ENCODE measurements at regions not wholly inside any gene's neighbourhood (a gene's known extent, or its start where the extent isn't known, plus 50 kb on each side); places are given as distances from the start of the nearest gene placed in this dataset.

- no peak overlapping the region for H3K18ac ChIP-seq (ENCODE audit: low read length)
- H2AK5ac ChIP-seq (ENCODE audit: low read length), result no peak overlapping the region
- H3K4me3 ChIP-seq (ENCODE audit: low read length), result no peak overlapping the region
- no peak overlapping the region for H2BK5ac ChIP-seq (ENCODE audit: low read length)
- H3K27me3 ChIP-seq (ENCODE audit: insufficient read depth, low read length, poor library complexity), result no peaks in the 10 kb centered on the region
- H3K4ac ChIP-seq (ENCODE audit: low read depth, low read length), result no peak overlapping the region
- WGBS (ENCODE audit: extremely low coverage, insufficient coverage, low lambda C conversion rate), result no CpG with 5 or more reads among the region's 7 CpGs
- no peak overlapping the region for H3K27ac ChIP-seq (ENCODE audit: low read depth, low read length)
- H2BK120ac ChIP-seq (ENCODE audit: low read depth, low read length), result no peak overlapping the region
- H3K79me1 ChIP-seq (ENCODE audit: low read length), result no peaks in the 10 kb centered on the region
- no peak overlapping the region for H3K56ac ChIP-seq (ENCODE audit: low read length)
- DNase-seq, result no peak
- no peaks in the 10 kb centered on the region for H3K4me1 ChIP-seq (ENCODE audit: control insufficient read depth, low read depth, low read length)
- H3K36me3 ChIP-seq (ENCODE audit: control insufficient read depth, insufficient read depth, low read length), result no peaks in the 10 kb centered on the region
- no peak overlapping the region for H3K23ac ChIP-seq (ENCODE audit: low read length)
- no peak overlapping the region for H3K9ac ChIP-seq (ENCODE audit: low read length)
- no peak overlapping the region for H3K4me2 ChIP-seq (ENCODE audit: low read length)
- H3K79me2 ChIP-seq (ENCODE audit: control insufficient read depth, insufficient read depth, low read length), result no peaks in the 10 kb centered on the region
- no peak overlapping the region for H2BK15ac ChIP-seq (replicated peaks; ENCODE audit: low read depth)
- no peak overlapping the region for H4K8ac ChIP-seq (ENCODE audit: low read depth, low read length)
- no peak overlapping the region for H4K5ac ChIP-seq (ENCODE audit: low read length)
These were observed 135.2 kb upstream of the SLC6A11 start for GRCh38 chr3:10680796-10681195.

- Histone ChIP-seq H3K23ac (ENCODE audit: low read length) (no peak overlapping the region), H3K9ac (ENCODE audit: low read length) (no peak overlapping the region), H3K36me3 (ENCODE audit: control insufficient read depth, insufficient read depth, low read length) (no peaks in the 10 kb centered on the region), H3K18ac (ENCODE audit: low read length) (no peak overlapping the region), H3K56ac (ENCODE audit: low read length) (no peak overlapping the region), H4K8ac (ENCODE audit: low read depth, low read length) (no peak overlapping the region), H3K4me2 (ENCODE audit: low read length) (no peak overlapping the region), H3K4ac (ENCODE audit: low read depth, low read length) (no peak overlapping the region), H3K27me3 (ENCODE audit: insufficient read depth, low read length, poor library complexity) (no peaks in the 10 kb centered on the region), H3K79me2 (ENCODE audit: control insufficient read depth, insufficient read depth, low read length) (no peaks in the 10 kb centered on the region), H2BK120ac (ENCODE audit: low read depth, low read length) (no peak overlapping the region), H2BK15ac (replicated peaks; ENCODE audit: low read depth) (no peak overlapping the region), H3K27ac (ENCODE audit: low read depth, low read length) (no peak overlapping the region), H3K4me1 (ENCODE audit: control insufficient read depth, low read depth, low read length) (no peaks in the 10 kb centered on the region), H4K5ac (ENCODE audit: low read length) (no peak overlapping the region), H2AK5ac (ENCODE audit: low read length) (no peak overlapping the region), H3K4me3 (ENCODE audit: low read length) (no peak overlapping the region), H3K79me1 (ENCODE audit: low read length) (no peaks in the 10 kb centered on the region), H2BK5ac (ENCODE audit: low read length) (no peak overlapping the region)
- no peak for DNase-seq
- no CpG with 5 or more reads among the region's 4 CpGs for WGBS (ENCODE audit: extremely low coverage, insufficient coverage, low lambda C conversion rate)
These were observed 133.3 kb upstream of the SLC6A11 start for GRCh38 chr3:10682692-10683091.

- no peak overlapping the region for H3K4ac ChIP-seq (ENCODE audit: low read depth, low read length)
- no peak overlapping the region for H3K18ac ChIP-seq (ENCODE audit: low read length)
- no peak overlapping the region for H3K4me3 ChIP-seq (ENCODE audit: low read length)
- H3K23ac ChIP-seq (ENCODE audit: low read length), result no peak overlapping the region
- no peak overlapping the region for H3K9ac ChIP-seq (ENCODE audit: low read length)
- no peak overlapping the region for H2BK15ac ChIP-seq (replicated peaks; ENCODE audit: low read depth)
- DNase-seq, result no peak
- no peaks in the 10 kb centered on the region for H3K36me3 ChIP-seq (ENCODE audit: control insufficient read depth, insufficient read depth, low read length)
- no peaks in the 10 kb centered on the region for H3K4me1 ChIP-seq (ENCODE audit: control insufficient read depth, low read depth, low read length)
- WGBS (ENCODE audit: extremely low coverage, insufficient coverage, low lambda C conversion rate), result no CpG with 5 or more reads among the region's 1 CpG
- H3K27me3 ChIP-seq (ENCODE audit: insufficient read depth, low read length, poor library complexity), result no peaks in the 10 kb centered on the region
- no peak overlapping the region for H2AK5ac ChIP-seq (ENCODE audit: low read length)
- H4K5ac ChIP-seq (ENCODE audit: low read length), result no peak overlapping the region
- no peak overlapping the region for H3K4me2 ChIP-seq (ENCODE audit: low read length)
- H3K79me2 ChIP-seq (ENCODE audit: control insufficient read depth, insufficient read depth, low read length), result no peaks in the 10 kb centered on the region
- no peak overlapping the region for H4K8ac ChIP-seq (ENCODE audit: low read depth, low read length)
- H2BK120ac ChIP-seq (ENCODE audit: low read depth, low read length), result no peak overlapping the region
- no peak overlapping the region for H3K27ac ChIP-seq (ENCODE audit: low read depth, low read length)
- H2BK5ac ChIP-seq (ENCODE audit: low read length), result no peak overlapping the region
- H3K79me1 ChIP-seq (ENCODE audit: low read length), result no peaks in the 10 kb centered on the region
- H3K56ac ChIP-seq (ENCODE audit: low read length), result no peak overlapping the region
These were observed 132.9 kb upstream of the SLC6A11 start for GRCh38 chr3:10683106-10683505.

DNA sequence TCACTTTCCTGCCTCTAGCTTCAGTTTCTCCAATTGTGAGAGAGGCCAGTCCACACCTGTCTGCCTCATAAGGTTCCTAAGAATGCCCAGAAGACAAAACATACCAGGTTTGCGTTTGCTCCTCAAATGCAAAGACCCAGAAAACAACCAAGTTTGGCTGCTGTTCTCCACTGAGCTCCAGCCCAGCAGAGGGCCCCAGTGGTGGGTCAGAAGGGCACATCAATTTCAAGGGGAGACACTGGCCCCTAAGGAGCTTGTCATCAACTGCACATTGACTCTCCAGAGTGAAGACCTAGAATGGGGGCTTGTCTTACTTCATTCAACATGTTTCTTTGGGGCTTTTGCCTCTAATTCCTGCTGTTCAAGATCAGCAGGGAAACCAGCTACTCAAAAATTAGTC is 127.9 kb upstream of the SLC6A11 start:
- Histone ChIP-seq H3K56ac (ENCODE audit: low read length) (no peak overlapping the region), H2BK15ac (replicated peaks; ENCODE audit: low read depth) (no peak overlapping the region), H3K9ac (ENCODE audit: low read length) (no peak overlapping the region), H3K18ac (ENCODE audit: low read length) (no peak overlapping the region), H3K4me3 (ENCODE audit: low read length) (no peak overlapping the region), H3K4me2 (ENCODE audit: low read length) (no peak overlapping the region), H2BK120ac (ENCODE audit: low read depth, low read length) (no peak overlapping the region), H3K27me3 (ENCODE audit: insufficient read depth, low read length, poor library complexity) (no peaks in the 10 kb centered on the region), H4K5ac (ENCODE audit: low read length) (no peak overlapping the region), H3K4ac (ENCODE audit: low read depth, low read length) (no peak overlapping the region), H3K4me1 (ENCODE audit: control insufficient read depth, low read depth, low read length) (no peaks in the 10 kb centered on the region), H3K27ac (ENCODE audit: low read depth, low read length) (no peak overlapping the region), H2AK5ac (ENCODE audit: low read length) (no peak overlapping the region), H3K79me1 (ENCODE audit: low read length) (no peaks in the 10 kb centered on the region), H2BK5ac (ENCODE audit: low read length) (no peak overlapping the region), H3K36me3 (ENCODE audit: control insufficient read depth, insufficient read depth, low read length) (no peaks in the 10 kb centered on the region), H4K8ac (ENCODE audit: low read depth, low read length) (no peak overlapping the region), H3K79me2 (ENCODE audit: control insufficient read depth, insufficient read depth, low read length) (no peaks in the 10 kb centered on the region), H3K23ac (ENCODE audit: low read length) (no peak overlapping the region)
- WGBS (ENCODE audit: extremely low coverage, insufficient coverage, low lambda C conversion rate), result no CpG with 5 or more reads among the region's 1 CpG
- peak; percentile 43 for DNase-seq

DNA sequence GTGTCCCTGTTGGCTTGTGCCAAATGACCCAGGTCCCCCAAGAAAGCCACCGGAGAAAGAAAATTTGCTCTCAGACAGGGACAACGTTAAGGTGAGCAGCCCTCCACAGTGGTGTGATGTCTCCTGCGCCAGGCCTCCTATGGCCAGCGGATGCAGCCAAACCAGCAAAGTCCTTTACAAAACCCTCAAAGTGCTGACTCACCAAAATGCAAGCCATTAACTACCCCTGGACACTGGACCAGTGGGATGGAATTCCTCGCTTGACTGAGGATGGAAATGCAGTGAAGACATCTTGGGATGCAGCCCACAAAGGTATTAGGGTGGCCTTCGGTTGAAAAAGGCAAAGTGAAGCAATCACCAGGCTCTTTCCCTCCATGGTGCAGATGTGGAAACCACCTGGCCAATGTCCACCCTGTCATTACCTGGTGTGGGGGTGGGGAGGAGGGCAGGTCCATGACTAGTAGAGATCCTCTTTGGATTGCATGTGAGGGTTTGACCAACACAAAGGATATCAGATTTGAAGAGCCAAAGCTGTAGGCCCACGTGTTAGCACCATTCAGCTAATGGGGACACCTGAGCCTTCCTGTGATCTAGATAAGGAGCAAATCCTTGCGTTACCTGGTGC is 127.4 kb upstream of the SLC6A11 start:
- Histone ChIP-seq H2AK5ac (ENCODE audit: low read length) (no peak overlapping the region), H4K8ac (ENCODE audit: low read depth, low read length) (no peak overlapping the region), H2BK15ac (replicated peaks; ENCODE audit: low read depth) (no peak overlapping the region), H3K9ac (ENCODE audit: low read length) (no peak overlapping the region), H4K5ac (ENCODE audit: low read length) (no peak overlapping the region), H3K56ac (ENCODE audit: low read length) (no peak overlapping the region), H2BK5ac (ENCODE audit: low read length) (no peak overlapping the region), H3K27ac (ENCODE audit: low read depth, low read length) (no peak overlapping the region), H3K27me3 (ENCODE audit: insufficient read depth, low read length, poor library complexity) (no peaks in the 10 kb centered on the region), H3K4me2 (ENCODE audit: low read length) (no peak overlapping the region), H3K4ac (ENCODE audit: low read depth, low read length) (no peak overlapping the region), H3K36me3 (ENCODE audit: control insufficient read depth, insufficient read depth, low read length) (no peaks in the 10 kb centered on the region), H3K79me2 (ENCODE audit: control insufficient read depth, insufficient read depth, low read length) (no peaks in the 10 kb centered on the region), H3K18ac (ENCODE audit: low read length) (no peak overlapping the region), H2BK120ac (ENCODE audit: low read depth, low read length) (no peak overlapping the region), H3K79me1 (ENCODE audit: low read length) (no peaks in the 10 kb centered on the region), H3K4me3 (ENCODE audit: low read length) (no peak overlapping the region), H3K4me1 (ENCODE audit: control insufficient read depth, low read depth, low read length) (no peaks in the 10 kb centered on the region), H3K23ac (ENCODE audit: low read length) (no peak overlapping the region)
- WGBS (ENCODE audit: extremely low coverage, insufficient coverage, low lambda C conversion rate), result no CpG with 5 or more reads among the region's 8 CpGs
- DNase-seq, result no peak

DNA sequence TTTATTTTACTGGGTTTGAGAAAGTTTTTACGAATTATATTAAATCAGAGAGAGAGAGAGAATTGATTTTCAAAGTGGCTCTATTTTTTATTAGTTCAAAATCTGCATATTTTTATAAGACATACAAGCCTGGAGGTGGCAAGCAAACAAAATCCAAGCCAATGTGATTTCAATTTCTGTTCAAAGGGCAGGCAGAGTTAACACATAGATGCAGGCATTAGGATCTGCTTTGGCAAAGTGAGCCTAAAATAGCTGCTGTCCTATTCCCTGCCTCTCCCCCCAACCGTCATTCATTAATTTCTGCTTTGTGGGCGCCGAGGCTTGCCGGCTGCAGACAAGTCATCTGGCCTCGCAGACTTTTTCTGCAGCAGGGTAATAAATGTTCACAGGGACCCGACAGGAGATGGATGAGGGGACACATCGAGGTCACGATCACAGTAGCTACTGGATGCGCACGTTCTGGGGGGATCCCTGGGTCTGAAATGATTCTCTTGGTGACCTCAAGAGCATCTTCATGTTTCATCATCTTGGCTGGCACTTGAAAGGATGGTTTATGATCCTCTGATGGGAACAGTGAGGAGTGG is 123.9 kb upstream of the SLC6A11 start:
- H3K79me2 ChIP-seq (ENCODE audit: control insufficient read depth, insufficient read depth, low read length), result no peaks in the 10 kb centered on the region
- H3K36me3 ChIP-seq (ENCODE audit: control insufficient read depth, insufficient read depth, low read length), result no peaks in the 10 kb centered on the region
- H3K27ac ChIP-seq (ENCODE audit: low read depth, low read length), result no peak overlapping the region
- H3K23ac ChIP-seq (ENCODE audit: low read length), result no peak overlapping the region
- H2BK120ac ChIP-seq (ENCODE audit: low read depth, low read length), result no peak overlapping the region
- H3K79me1 ChIP-seq (ENCODE audit: low read length), result no peaks in the 10 kb centered on the region
- no peak overlapping the region for H3K56ac ChIP-seq (ENCODE audit: low read length)
- no peaks in the 10 kb centered on the region for H3K27me3 ChIP-seq (ENCODE audit: insufficient read depth, low read length, poor library complexity)
- H4K5ac ChIP-seq (ENCODE audit: low read length), result no peak overlapping the region
- H3K4me2 ChIP-seq (ENCODE audit: low read length), result no peak overlapping the region
- no peak overlapping the region for H4K8ac ChIP-seq (ENCODE audit: low read depth, low read length)
- H3K18ac ChIP-seq (ENCODE audit: low read length), result no peak overlapping the region
- no peak overlapping the region for H2BK5ac ChIP-seq (ENCODE audit: low read length)
- no peak overlapping the region for H3K4me3 ChIP-seq (ENCODE audit: low read length)
- no peak overlapping the region for H2BK15ac ChIP-seq (replicated peaks; ENCODE audit: low read depth)
- no peak overlapping the region for H2AK5ac ChIP-seq (ENCODE audit: low read length)
- no CpG with 5 or more reads among the region's 11 CpGs for WGBS (ENCODE audit: extremely low coverage, insufficient coverage, low lambda C conversion rate)
- no peaks in the 10 kb centered on the region for H3K4me1 ChIP-seq (ENCODE audit: control insufficient read depth, low read depth, low read length)
- H3K4ac ChIP-seq (ENCODE audit: low read depth, low read length), result no peak overlapping the region
- DNase-seq, result no peak
- H3K9ac ChIP-seq (ENCODE audit: low read length), result no peak overlapping the region
